Posterior cingulate gyrus (tissue), 11 donors: ENCODE measurements at regions not wholly inside any gene's neighbourhood (a gene's known extent, or its start where the extent isn't known, plus 50 kb on each side); places are given as distances from the start of the nearest gene placed in this dataset.

Source experiments
- DNase-seq, 10 donors: peaks; one replicate each; pipeline versions ENCODE4 v3.0.0 to v3.0.0-alpha.2; 2020 to 2021; ENCODE audit warnings: mixed read lengths in 3 of 10
- intact Hi-C: fragments of 100-400 bp; cut with DNase I; formaldehyde crosslinking; loops from one replicate; pipeline ENCODE4 v1.15.1; 2023

DNA sequence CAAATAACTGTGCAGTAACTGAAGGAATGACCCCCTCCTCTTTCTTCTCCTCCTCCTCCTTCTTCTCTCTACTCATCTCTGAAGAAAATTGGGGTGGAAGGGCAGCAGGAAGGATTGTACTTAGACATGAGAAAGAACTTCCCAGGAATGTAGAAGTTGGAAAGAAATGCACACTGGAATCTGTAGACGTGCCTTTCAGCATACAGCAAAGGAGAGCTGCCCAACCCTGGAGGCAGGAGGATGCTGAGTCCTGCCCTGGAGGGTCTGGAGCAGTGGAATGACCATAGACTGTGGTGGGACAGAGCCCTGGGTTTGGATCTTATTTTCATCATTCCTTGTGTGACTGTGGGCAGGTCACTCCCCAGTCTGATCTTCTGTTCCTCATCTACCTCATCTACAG is 80.1 kb downstream of the PJA1 start:
- peak in 1 of 10 donors; percentile 25 for DNase-seq
- intact Hi-C loops, result no loop called here

DNA sequence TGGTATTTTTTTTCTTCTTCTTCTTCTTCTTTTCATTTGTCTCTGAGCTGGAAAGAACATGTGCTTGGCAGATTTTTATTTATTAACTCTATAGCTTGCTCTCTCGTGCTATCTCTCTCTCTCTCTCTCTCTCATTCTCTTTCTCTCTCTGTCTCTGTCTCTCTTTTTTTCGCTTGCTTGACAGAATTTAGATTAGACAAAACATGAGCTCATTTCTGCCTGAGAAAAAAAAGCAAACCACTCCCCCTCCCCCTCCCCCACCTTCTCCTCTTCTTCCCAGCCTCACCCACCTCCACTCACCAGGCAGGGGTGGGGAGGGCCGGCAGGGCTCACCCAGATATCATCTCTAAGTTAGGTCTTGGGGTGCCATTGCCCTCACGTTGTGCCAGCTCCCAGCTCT is 81.5 kb downstream of the PJA1 start:
- intact Hi-C loops, result no loop called here
- no peak for DNase-seq

- no peak for DNase-seq
- intact Hi-C loops, result no loop called here
Measured at GRCh38 chrX:69083361-69083760, 81.9 kb downstream of the PJA1 start.

DNA sequence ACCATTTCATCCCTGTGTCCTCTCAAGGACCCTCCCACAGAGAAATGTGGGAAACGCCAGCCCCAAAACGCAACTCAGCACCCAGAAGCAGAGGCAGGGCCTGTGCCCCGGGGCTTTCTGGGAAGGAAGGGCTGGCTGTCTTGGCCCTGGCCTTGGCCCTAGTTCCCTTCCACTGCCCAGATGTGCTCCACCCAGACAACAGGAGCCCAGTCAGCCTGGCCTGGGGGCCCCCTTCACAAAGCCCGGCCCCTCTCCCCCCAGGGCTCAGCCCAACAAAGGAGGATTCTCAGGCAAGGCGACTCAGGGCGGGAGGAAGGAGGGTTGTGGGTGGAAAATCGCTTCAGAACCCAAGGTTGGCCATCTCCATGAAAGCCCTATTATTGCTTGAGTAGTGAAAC is 82.5 kb downstream of the PJA1 start:
- DNase-seq, result no peak
- intact Hi-C loops, result no loop called here

- DNase-seq, result no peak
- intact Hi-C loops, result no loop called here
Measured at GRCh38 chrX:69082055-69082752, 83.0 kb downstream of the PJA1 start.

DNA sequence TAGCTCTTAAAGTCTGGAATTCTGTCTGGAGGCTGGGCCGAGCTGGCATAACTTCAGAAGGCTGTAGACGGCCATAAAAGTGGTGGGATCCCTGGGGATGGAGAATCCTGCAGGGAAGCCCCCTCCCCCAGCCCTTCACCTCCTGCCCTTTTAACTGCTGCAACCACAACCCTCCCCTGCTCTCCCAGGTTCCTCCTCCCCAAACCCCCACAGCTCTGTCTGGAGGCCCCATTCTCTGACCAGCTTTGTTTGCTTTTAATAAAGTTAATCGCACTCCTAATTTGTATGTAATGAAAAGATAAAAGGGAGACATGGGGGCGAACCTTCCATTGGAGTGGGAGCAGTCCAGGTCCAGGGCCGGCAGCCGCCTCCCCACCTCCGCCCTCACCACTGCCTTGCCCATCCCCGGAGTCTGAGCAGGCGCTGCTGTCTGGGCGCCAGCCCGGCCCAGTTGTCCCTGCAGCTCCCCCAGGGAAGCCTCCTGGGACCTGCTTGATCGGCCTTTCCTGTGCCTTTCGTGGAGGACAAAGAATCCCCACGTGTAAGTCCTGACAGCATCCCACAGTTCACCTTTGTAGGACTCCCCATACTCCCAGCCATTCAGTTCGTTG is 84.3 kb downstream of the PJA1 start:
- no peak for DNase-seq
- intact Hi-C loops, result no loop called here

GRCh38 chrX:69079268-69079667 is 86.0 kb downstream of the PJA1 start:
- intact Hi-C loops, result no loop called here
- no peak for DNase-seq

DNA sequence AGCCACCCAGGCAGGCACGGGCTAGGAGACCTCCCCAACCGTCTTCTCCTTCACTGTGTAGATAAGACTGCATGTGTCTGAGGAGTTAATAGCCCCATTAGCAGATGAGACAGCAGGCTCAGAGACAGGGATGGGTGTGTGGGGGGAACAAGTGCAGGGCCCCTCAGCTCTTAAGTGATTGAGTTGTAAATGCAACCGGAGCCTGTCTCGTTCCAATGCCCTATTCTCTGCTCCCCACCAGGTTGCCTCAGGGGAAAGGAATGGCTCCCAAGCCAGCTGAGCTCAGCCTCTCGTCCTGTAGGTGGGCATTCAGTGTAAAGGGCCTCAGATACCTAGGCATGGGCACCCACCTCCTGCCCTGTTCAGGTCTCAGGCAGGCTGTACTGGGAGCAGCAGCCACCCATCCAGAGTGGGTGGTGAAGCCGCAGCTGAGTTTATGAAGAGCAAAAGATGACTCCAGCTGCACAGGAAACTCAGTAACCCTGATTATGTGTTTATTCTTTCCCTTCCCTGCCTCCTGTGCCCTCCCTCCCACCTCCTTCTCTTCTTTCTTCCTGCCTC is 87.3 kb downstream of the PJA1 start:
- DNase-seq, result no peak
- intact Hi-C loops, result no loop called here

GRCh38 chrX:69076088-69076487 is 89.2 kb downstream of the PJA1 start:
- DNase-seq, result no peak
- intact Hi-C loops, result no loop called here

GRCh38 chrX:69074726-69075125 is 90.5 kb downstream of the PJA1 start:
- DNase-seq, result peak in 1 of 10 donors; percentile 67
- intact Hi-C loops, result no loop called here

- intact Hi-C loops, result no loop called here
- no peak for DNase-seq
Measured at GRCh38 chrX:69073721-69074120, 91.5 kb downstream of the PJA1 start.

- intact Hi-C loops, result no loop called here
- peak in 1 of 10 donors; percentile 15 for DNase-seq
Measured at GRCh38 chrX:69073241-69073640, 92.0 kb downstream of the PJA1 start.

DNA sequence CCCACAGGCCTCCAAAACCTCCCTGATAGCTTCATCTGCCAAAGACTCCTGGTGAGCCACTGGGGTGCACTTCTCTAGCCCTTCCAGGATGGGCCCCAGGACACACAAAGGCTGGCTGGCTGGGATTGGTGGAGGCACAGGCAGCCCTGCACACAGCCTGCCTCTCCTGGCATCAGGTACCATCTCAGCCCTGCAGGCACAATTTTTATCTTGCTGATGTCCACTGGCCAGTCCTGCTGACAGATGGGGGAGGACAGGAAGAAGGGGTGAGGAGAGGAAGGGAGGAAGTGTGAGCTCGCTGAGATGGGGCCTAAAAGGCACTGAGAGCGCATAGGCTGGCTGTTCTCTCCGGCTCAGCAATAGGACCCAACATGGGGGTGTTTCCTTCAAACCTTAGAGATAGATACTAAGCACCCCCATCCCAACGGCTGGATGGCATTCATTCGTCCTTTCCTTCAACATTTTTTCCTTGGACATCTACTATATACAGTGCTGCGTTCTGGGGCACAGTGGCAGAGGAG is 92.7 kb downstream of the PJA1 start:
- intact Hi-C loops, result no loop called here
- DNase-seq, result peak in 1 of 10 donors; percentile 19

DNA sequence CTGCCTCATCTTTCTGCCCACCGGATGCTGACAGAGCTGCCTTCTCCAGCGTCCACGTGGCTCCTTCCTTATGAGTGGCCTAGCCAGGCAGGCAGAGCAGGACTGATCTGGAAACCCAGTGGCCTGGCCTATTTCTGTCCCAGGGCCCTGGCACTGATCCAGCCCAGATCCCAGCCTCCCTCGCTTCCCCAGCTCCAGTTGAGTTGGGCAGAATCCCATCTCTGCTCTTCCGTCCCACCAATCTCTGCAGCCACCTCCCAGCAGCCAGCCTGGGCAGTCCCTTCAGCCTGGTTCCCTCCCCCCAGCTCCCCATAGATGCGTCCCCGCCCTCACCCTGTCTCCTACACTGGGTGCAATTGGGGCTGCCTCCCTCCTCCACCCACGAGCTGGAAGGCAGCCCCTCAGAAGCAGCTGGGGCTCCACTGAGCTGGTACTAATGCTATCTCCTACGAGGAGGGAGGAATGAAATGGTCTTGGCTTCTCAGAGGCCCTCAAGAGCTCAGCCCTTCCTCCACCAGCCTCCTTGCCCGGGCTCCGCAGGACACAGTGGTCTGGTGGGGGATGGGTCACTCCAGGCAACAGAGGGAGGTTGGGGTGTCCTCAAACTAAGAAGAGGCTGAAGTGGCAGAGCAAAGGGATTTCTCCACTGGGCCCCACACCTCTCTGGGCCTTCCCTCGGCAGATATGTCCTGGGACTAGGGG is 94.2 kb downstream of the PJA1 start:
- intact Hi-C loops, result no loop called here
- peak in 6 of 10 donors; percentile 4 to 80 (median 15) for DNase-seq

DNA sequence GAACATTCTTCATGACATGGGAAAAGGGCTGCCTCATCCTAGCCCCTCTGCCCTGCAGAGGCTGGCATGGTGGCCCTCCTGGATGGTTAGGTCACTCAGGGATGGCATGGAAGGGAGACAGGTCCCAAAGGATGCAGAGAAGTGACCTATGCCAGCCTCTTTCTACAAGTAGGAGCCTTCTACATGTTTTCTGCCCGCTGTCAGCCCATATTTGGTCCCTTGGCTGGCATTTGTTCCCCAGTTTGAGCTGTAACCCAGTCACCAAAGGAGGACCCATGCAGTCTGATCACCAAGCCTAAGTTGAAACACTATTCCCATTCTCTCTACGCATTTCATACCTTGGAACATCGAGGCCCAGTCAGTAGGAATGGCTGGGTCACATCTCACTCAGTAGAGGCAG is 95.4 kb downstream of the PJA1 start:
- peak in 1 of 10 donors; percentile 22 for DNase-seq
- intact Hi-C loops, result no loop called here

DNA sequence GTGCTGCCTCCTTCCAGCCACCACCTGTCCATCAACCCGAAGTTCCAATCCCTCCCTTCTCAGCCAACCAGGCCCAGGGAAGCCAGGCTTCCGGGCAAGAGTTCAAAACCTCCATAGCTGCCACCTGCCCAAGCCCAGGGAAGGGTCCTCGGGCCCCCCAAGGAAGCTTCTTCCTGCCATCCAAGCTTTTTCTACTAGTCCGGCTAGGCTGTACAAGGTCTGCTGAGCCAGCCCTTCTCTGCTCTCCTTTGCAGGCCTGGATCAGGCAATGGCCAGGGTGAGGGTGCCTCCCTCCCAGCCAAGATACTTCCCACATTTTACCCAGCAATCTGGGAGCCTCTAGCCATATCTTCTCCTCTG is 96.2 kb downstream of the PJA1 start:
- peak in 1 of 10 donors; percentile 58 for DNase-seq
- intact Hi-C loops, result no loop called here

DNA sequence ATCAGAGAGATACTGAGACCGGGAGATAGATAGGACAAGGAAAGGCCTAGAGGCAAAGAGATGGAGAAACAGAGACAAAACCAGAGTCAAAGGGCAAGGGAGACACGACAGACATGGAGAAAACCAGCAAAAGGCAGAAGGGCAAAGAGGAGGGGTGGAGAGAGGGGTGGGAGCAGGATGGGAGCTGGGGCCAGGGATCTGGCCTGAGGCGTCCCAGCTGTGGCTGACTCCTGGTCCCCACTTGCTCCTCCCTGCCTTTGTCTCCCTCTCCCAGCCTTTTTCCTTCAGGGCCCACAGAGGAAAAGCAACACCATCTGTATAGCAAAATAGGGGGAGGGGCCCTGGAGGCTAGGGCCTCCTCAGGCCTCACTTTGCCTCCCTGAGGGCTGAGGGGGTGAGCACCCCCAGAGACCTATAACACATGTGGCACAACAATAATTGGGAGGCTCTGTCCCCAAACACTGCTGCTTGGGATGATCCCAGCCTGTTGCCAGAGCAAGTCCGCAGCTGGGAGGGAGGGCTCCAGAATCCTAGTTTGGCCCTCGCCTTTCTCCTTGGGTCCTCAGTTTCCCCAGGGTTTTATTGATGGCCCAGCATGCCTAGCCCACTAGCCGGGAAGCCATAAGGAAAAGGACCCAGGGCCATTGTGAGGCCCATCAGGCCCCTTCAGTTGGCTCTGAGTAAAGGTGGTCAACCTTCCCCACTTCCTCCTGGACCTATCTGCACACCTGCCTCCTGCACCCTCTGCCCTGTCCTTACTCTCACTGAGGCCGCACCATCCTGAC is 96.8 kb downstream of the PJA1 start:
- intact Hi-C loops, result no loop called here
- DNase-seq, result peak in 1 of 10 donors; percentile 57

DNA sequence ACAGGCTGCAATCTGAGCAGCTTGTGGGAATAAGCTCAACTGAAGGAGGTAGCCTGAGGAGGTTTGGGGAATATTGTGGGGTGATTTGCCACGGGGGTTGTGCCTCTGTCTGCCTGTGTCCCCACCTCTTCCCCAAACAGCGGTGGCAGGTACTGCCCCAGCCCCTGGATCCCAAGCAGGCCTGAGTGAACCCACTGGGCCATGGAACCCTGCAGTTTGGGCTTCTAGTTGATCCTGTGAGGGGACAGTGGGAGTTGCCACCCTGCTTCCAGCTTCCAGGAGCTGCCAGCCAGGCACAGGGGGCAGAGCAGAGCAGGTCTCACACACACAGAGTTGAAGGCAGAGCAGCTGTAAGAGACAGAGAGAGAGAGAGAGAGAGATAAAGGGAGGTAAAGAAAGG is 97.4 kb downstream of the PJA1 start:
- DNase-seq, result peak in 1 of 10 donors; percentile 43
- intact Hi-C loops, result no loop called here

DNA sequence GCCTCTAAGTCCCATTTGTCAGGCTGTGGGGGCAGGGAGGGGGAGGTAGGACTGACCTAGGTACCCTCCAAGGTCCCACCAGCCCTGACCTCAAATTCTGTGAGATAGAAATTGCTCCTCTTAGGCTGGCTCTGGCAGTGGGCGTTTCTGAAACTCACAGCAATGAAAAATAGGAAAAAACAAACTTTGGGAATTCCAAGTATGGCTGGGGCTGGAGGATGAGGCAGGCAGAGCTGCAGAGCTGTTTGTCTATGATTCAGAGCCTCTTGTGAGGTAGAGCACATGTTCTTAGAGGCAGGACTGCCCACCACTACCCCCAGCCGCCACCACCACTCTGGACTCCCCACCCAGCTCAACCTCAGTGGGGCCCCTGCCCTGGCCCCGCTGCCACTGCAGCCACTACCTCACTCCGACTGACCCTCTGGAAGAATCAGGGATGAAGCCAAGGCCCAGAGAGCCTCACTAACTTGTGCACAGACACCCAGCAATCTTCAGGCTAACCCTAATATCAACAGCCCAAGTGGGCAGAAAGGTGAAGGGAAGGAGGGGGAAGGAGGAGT is 98.2 kb downstream of the PJA1 start:
- intact Hi-C loops, result no loop called here
- peak in 1 of 10 donors; percentile 31 for DNase-seq
